Endodermal cell (in vitro differentiated cells): ENCODE measurements at regions not wholly inside any gene's neighbourhood (a gene's known extent, or its start where the extent isn't known, plus 50 kb on each side); places are given as distances from the start of the nearest gene placed in this dataset.

Experiments used
- DNase-seq: peaks from one replicate; pipeline ENCODE4 v3.0.0-alpha.2; 2017
- H3K27ac ChIP-seq: 2 replicates; pipeline ENCODE4 v1.5.1; 2013; ENCODE audit warnings: mild to moderate bottlenecking, low read depth, low read length, moderate library complexity
- H3K27me3 ChIP-seq: 2 replicates; pipeline ENCODE4 v1.6.1; 2013; ENCODE audit warnings: mild to moderate bottlenecking, low read length, moderate library complexity; ENCODE audit not compliant: insufficient read depth, control insufficient read depth, poor library complexity, severe bottlenecking
- H3K36me3 ChIP-seq: 2 replicates; pipeline ENCODE4 v1.7.0; 2013; ENCODE audit warnings: mild to moderate bottlenecking, low read length, moderate library complexity; ENCODE audit not compliant: control insufficient read depth, insufficient read depth
- H3K4me1 ChIP-seq: one replicate; pipeline ENCODE4 v1.7.0; 2013; ENCODE audit warnings: low read length; ENCODE audit not compliant: control insufficient read depth, insufficient read depth
- H3K4me3 ChIP-seq: 2 replicates; pipeline ENCODE4 v1.5.1; 2013; ENCODE audit warnings: mild to moderate bottlenecking, low read length, moderate library complexity
- H3K9ac ChIP-seq: 2 replicates; pipeline ENCODE4 v1.6.1; 2013; ENCODE audit warnings: mild to moderate bottlenecking, low read length, moderate library complexity; ENCODE audit not compliant: poor library complexity, severe bottlenecking; ENCODE audit errors: extremely low read depth
- H3K9me3 ChIP-seq: 2 replicates; pipeline ENCODE4 v1.6.1; 2013; ENCODE audit warnings: mild to moderate bottlenecking, low read length, moderate library complexity; ENCODE audit not compliant: control insufficient read depth
- H3K27ac Mint-ChIP-seq: 2 replicates; pipeline ENCODE4 v1.8.0; 2020; ENCODE audit warnings: mixed read lengths
- H3K27me3 Mint-ChIP-seq: 2 replicates; pipeline ENCODE4 v1.8.0; 2021; ENCODE audit warnings: mild to moderate bottlenecking, mixed read lengths; ENCODE audit not compliant: insufficient read depth
- H3K36me3 Mint-ChIP-seq: 2 replicates; pipeline ENCODE4 v1.8.0; 2020; ENCODE audit warnings: low read depth, mixed read lengths
- H3K4me1 Mint-ChIP-seq: 2 replicates; pipeline ENCODE4 v1.8.0; 2020; ENCODE audit warnings: mixed read lengths
- H3K4me3 Mint-ChIP-seq: 2 replicates; pipeline ENCODE4 v1.8.0; 2020; ENCODE audit warnings: mild to moderate bottlenecking, moderate library complexity, mixed read lengths
- H3K9me3 Mint-ChIP-seq: 2 replicates; pipeline ENCODE4 v1.8.0; 2020; ENCODE audit warnings: mild to moderate bottlenecking, mixed read lengths
- WGBS, 2 experiments: methylation state at CpG; one replicate each; pipeline versions ENCODE4 v1.1.5 to v1.1.7; 2013; ENCODE audit warnings: missing lambda C conversion rate in 2 of 2, mixed read lengths in 1 of 2; ENCODE audit not compliant: insufficient coverage in 1 of 2, insufficient read length in 1 of 2; 5-methylcytosine and 5-hydroxymethylcytosine counted together
- TF ChIP-seq, protein P1 (sequence below): fragments of 200-600 bp; sonication (generic); conservative IDR thresholded peaks from 2 replicates; pipeline ENCODE4 v1.5.0; 2021; ENCODE audit warnings: antibody characterized with exemption, mild to moderate bottlenecking

DNA sequence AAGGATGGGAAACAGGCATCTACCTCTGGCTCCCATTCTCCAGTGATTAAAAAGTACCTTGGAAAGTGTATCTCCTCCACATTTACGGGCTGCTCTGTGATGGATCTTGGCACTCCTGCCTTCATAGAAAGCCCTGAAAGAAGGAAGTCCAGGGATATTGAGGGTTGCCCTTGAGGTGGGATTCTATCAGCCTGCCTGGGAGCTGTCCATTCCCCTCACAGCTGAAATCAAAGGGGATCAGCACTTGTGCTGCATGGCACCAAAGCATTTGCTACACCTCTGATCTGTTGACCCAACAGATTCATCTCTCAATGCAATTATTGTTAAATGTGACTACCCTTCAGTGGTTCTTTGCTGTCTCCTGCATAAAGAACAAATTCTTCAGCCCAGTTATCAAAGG is 442.0 kb upstream of the RUNX1 start:
- no peaks in the 10 kb centered on the region for H3K4me1 Mint-ChIP-seq
- H3K4me1 ChIP-seq = no peaks in the 10 kb centered on the region
- no peak overlapping the region for H3K27ac ChIP-seq
- H3K4me3 Mint-ChIP-seq = no peak overlapping the region
- no peak overlapping the region for H3K4me3 ChIP-seq
- no peaks in the 10 kb centered on the region for H3K27me3 ChIP-seq
- peak; percentile 53 for DNase-seq
- no peaks in the 10 kb centered on the region for H3K9me3 ChIP-seq
- peaks cover 3% of the 10 kb centered on the region for H3K27me3 Mint-ChIP-seq
- no peak overlapping the region for H3K9ac ChIP-seq
- no peak overlapping the region for H3K27ac Mint-ChIP-seq
- TF ChIP-seq, protein P1, sequence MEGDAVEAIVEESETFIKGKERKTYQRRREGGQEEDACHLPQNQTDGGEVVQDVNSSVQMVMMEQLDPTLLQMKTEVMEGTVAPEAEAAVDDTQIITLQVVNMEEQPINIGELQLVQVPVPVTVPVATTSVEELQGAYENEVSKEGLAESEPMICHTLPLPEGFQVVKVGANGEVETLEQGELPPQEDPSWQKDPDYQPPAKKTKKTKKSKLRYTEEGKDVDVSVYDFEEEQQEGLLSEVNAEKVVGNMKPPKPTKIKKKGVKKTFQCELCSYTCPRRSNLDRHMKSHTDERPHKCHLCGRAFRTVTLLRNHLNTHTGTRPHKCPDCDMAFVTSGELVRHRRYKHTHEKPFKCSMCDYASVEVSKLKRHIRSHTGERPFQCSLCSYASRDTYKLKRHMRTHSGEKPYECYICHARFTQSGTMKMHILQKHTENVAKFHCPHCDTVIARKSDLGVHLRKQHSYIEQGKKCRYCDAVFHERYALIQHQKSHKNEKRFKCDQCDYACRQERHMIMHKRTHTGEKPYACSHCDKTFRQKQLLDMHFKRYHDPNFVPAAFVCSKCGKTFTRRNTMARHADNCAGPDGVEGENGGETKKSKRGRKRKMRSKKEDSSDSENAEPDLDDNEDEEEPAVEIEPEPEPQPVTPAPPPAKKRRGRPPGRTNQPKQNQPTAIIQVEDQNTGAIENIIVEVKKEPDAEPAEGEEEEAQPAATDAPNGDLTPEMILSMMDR = no peak
- no peaks in the 10 kb centered on the region for H3K36me3 Mint-ChIP-seq
- H3K36me3 ChIP-seq = no peaks in the 10 kb centered on the region
- WGBS, 2 experiments = 88% methylated on average over 1 of the region's 1 CpG; no CpG with 5 or more reads in 1 of the 2 experiments
- peaks cover 3% of the 10 kb centered on the region for H3K9me3 Mint-ChIP-seq

DNA sequence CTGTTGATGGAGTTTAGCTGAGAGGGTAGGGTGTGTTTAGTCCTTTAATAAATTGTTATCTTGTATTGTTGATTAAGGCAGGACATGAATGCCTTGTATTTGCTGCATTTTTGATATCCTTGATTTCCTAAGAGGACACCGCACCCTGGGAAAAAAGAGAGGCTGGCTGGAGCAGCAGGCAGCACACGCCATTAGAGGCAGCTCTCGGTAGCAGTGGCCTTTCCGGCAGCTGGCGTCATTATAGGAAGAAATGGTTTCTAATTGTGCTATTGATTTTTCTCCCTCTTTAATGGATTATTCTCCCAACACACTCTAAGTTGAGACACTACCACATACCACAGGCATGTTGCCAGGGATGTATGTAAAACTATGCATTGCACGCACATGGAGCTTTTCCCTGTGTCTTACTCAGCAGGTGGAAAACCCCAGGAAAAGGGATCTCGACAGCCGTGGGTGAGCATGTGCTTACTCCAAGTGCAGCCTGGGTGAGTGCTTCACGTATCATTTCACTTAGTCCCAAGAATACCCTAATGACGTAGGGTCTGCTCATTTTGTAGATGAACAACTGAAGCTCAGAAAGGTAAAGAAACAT is 440.4 kb upstream of the RUNX1 start:
- peaks cover 4% of the 10 kb centered on the region for H3K27me3 Mint-ChIP-seq
- H3K4me1 Mint-ChIP-seq = no peaks in the 10 kb centered on the region
- Histone ChIP-seq H3K9ac (no peak overlapping the region), H3K4me3 (no peak overlapping the region), H3K9me3 (no peaks in the 10 kb centered on the region), H3K27me3 (no peaks in the 10 kb centered on the region), H3K27ac (no peak overlapping the region), H3K36me3 (no peaks in the 10 kb centered on the region), H3K4me1 (no peaks in the 10 kb centered on the region)
- H3K4me3 Mint-ChIP-seq = no peak overlapping the region
- DNase-seq = no peak
- peaks cover 3% of the 10 kb centered on the region for H3K9me3 Mint-ChIP-seq
- WGBS, 2 experiments = 91 to 93% methylated on average over 7 of the region's 10 CpGs
- no peaks in the 10 kb centered on the region for H3K36me3 Mint-ChIP-seq
- TF ChIP-seq, protein P1 = no peak
- H3K27ac Mint-ChIP-seq = no peak overlapping the region

GRCh38 chr21:35488946-35489345 is 439.8 kb upstream of the RUNX1 start:
- DNase-seq = no peak
- no peaks in the 10 kb centered on the region for H3K4me1 Mint-ChIP-seq
- no peak overlapping the region for H3K27ac Mint-ChIP-seq
- Histone ChIP-seq H3K9me3 (no peaks in the 10 kb centered on the region), H3K36me3 (no peaks in the 10 kb centered on the region), H3K27ac (no peak overlapping the region), H3K9ac (no peak overlapping the region), H3K4me3 (no peak overlapping the region), H3K27me3 (no peaks in the 10 kb centered on the region), H3K4me1 (no peaks in the 10 kb centered on the region)
- H3K4me3 Mint-ChIP-seq = no peak overlapping the region
- H3K36me3 Mint-ChIP-seq = no peaks in the 10 kb centered on the region
- H3K9me3 Mint-ChIP-seq = peaks cover 3% of the 10 kb centered on the region
- TF ChIP-seq, protein P1 = no peak
- H3K27me3 Mint-ChIP-seq = peaks cover 10% of the 10 kb centered on the region
